DOHH2 (cell line): ENCODE measurements at regions not wholly inside any gene's neighbourhood (a gene's known extent, or its start where the extent isn't known, plus 50 kb on each side); places are given as distances from the start of the nearest gene placed in this dataset.

Experiments
- H3F3A ChIP-seq: fragments of 200-600 bp; sonication (generic), shearing (Covaris generic); 2 replicates; pipeline ENCODE4 v1.6.0; 2016; ENCODE audit warnings: antibody characterized with exemption, mild to moderate bottlenecking; ENCODE audit not compliant: control insufficient read depth, insufficient read depth
- H3K27ac ChIP-seq: fragments of 200-600 bp; sonication (generic); 2 replicates; pipeline ENCODE4 v1.5.1; 2014; ENCODE audit warnings: low read depth, mild to moderate bottlenecking, low read length, moderate library complexity
- H3K27me3 ChIP-seq: fragments of 200-600 bp; sonication (generic); 2 replicates; pipeline ENCODE4 v1.6.1; 2014; ENCODE audit warnings: mild to moderate bottlenecking, low read length, mixed read lengths; ENCODE audit not compliant: control insufficient read depth
- H3K36me3 ChIP-seq: fragments of 200-600 bp; sonication (generic); 2 replicates; pipeline ENCODE4 v1.6.1; 2014; ENCODE audit warnings: mild to moderate bottlenecking, low read length, moderate library complexity, mixed read lengths; ENCODE audit not compliant: control insufficient read depth
- H3K4me1 ChIP-seq: fragments of 200-600 bp; sonication (generic); 2 replicates; pipeline ENCODE4 v1.6.1; 2014; ENCODE audit warnings: mild to moderate bottlenecking, low read length, mixed read lengths; ENCODE audit not compliant: control insufficient read depth
- H3K4me2 ChIP-seq: fragments of 200-600 bp; sonication (generic); 2 replicates; pipeline ENCODE4 v1.6.0; 2014; ENCODE audit warnings: mild to moderate bottlenecking, low read length, moderate library complexity
- H3K4me3 ChIP-seq: fragments of 200-600 bp; sonication (generic); 2 replicates; pipeline ENCODE4 v1.5.1; 2014; ENCODE audit warnings: mild to moderate bottlenecking, low read length, mixed read lengths
- H3K79me2 ChIP-seq: fragments of 200-600 bp; sonication (generic); 2 replicates; pipeline ENCODE4 v1.6.1; 2014; ENCODE audit warnings: mild to moderate bottlenecking, low read length, mixed read lengths; ENCODE audit not compliant: control insufficient read depth
- H3K9me2 ChIP-seq: fragments of 200-600 bp; sonication (generic); replicated peaks from 2 replicates; pipeline ENCODE4 v1.6.1; 2014; ENCODE audit warnings: mild to moderate bottlenecking, low read length, mixed read lengths; ENCODE audit not compliant: control insufficient read depth
- H3K9me3 ChIP-seq: fragments of 200-600 bp; sonication (generic); 2 replicates; pipeline ENCODE4 v1.6.1; 2014; ENCODE audit warnings: antibody characterized with exemption, low read length, mixed read lengths; ENCODE audit not compliant: control insufficient read depth, insufficient read depth
- H4K20me1 ChIP-seq: fragments of 200-600 bp; sonication (generic); 2 replicates; pipeline ENCODE4 v1.6.0; 2014; ENCODE audit warnings: low read depth, mild to moderate bottlenecking, antibody characterized with exemption, low read length, moderate library complexity; ENCODE audit not compliant: control insufficient read depth, insufficient read depth
- EZH2phosphoT487 ChIP-seq: fragments of 200-600 bp; sonication (generic); IDR thresholded peaks from 2 replicates; pipeline ENCODE4 v1.6.1; 2017; ENCODE audit warnings: borderline replicate concordance, mild to moderate bottlenecking, antibody characterized with exemption, low read length, moderate library complexity, mixed read lengths
- TF ChIP-seq, protein P1 (sequence below): fragments of 200-600 bp; sonication (generic); IDR thresholded peaks from one replicate; pipeline ENCODE4 v1.5.1; 2014; ENCODE audit warnings: antibody characterized with exemption, mild to moderate bottlenecking, low read depth, low read length; ENCODE audit not compliant: poor library complexity, severe bottlenecking

DNA sequence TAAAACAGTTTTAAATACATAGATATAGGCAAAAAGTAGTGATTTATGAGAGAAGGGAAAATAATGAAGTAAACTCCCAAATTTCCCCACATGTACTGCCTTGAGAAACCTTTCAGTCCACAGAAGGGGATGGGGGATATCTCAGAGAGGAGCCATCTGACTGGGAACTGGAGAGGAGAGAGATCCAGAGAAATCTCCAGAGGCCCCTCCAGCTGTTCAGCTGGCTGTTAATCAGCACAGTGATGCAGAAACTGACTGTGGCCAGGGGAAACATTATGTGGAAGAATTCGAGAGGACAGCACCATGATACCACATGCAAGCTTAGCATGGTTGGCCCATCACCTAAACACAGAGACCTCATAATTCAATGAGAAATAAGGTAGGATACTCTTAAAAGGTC lies 1165.9 kb upstream of the TMEM132C start:
- H3K9me2 ChIP-seq, result no peaks in the 10 kb centered on the region
- no peaks in the 10 kb centered on the region for H3K9me3 ChIP-seq
- no peaks in the 10 kb centered on the region for H3K36me3 ChIP-seq
- no peaks in the 10 kb centered on the region for H4K20me1 ChIP-seq
- H3K4me2 ChIP-seq, result no peak overlapping the region
- H3K79me2 ChIP-seq, result no peaks in the 10 kb centered on the region
- H3K27ac ChIP-seq, result no peak overlapping the region
- H3K4me1 ChIP-seq, result no peaks in the 10 kb centered on the region
- H3F3A ChIP-seq, result no peaks in the 10 kb centered on the region
- no peak for TF ChIP-seq EZH2phosphoT487
- TF ChIP-seq, protein P1, sequence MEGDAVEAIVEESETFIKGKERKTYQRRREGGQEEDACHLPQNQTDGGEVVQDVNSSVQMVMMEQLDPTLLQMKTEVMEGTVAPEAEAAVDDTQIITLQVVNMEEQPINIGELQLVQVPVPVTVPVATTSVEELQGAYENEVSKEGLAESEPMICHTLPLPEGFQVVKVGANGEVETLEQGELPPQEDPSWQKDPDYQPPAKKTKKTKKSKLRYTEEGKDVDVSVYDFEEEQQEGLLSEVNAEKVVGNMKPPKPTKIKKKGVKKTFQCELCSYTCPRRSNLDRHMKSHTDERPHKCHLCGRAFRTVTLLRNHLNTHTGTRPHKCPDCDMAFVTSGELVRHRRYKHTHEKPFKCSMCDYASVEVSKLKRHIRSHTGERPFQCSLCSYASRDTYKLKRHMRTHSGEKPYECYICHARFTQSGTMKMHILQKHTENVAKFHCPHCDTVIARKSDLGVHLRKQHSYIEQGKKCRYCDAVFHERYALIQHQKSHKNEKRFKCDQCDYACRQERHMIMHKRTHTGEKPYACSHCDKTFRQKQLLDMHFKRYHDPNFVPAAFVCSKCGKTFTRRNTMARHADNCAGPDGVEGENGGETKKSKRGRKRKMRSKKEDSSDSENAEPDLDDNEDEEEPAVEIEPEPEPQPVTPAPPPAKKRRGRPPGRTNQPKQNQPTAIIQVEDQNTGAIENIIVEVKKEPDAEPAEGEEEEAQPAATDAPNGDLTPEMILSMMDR, result no peak
- H3K27me3 ChIP-seq, result no peaks in the 10 kb centered on the region
- no peak overlapping the region for H3K4me3 ChIP-seq

GRCh38 chr12:127106041-127106440 lies 1160.9 kb upstream of the TMEM132C start:
- Histone ChIP-seq H3F3A (no peaks in the 10 kb centered on the region), H3K36me3 (no peaks in the 10 kb centered on the region), H3K27me3 (no peaks in the 10 kb centered on the region), H3K4me3 (no peak overlapping the region), H3K4me1 (no peaks in the 10 kb centered on the region), H3K9me2 (no peaks in the 10 kb centered on the region), H3K27ac (no peak overlapping the region), H3K9me3 (no peaks in the 10 kb centered on the region), H3K79me2 (no peaks in the 10 kb centered on the region), H4K20me1 (no peaks in the 10 kb centered on the region), H3K4me2 (no peak overlapping the region)
- TF ChIP-seq, protein P1, result no peak
- no peak for TF ChIP-seq EZH2phosphoT487

GRCh38 chr12:127106697-127107096 lies 1160.3 kb upstream of the TMEM132C start:
- Histone ChIP-seq H3K27ac (no peak overlapping the region), H3K4me1 (no peaks in the 10 kb centered on the region), H4K20me1 (no peaks in the 10 kb centered on the region), H3F3A (no peaks in the 10 kb centered on the region), H3K4me2 (no peak overlapping the region), H3K36me3 (no peaks in the 10 kb centered on the region), H3K79me2 (no peaks in the 10 kb centered on the region), H3K9me3 (no peaks in the 10 kb centered on the region), H3K27me3 (no peaks in the 10 kb centered on the region), H3K9me2 (no peaks in the 10 kb centered on the region), H3K4me3 (no peak overlapping the region)
- no peak for TF ChIP-seq EZH2phosphoT487
- TF ChIP-seq, protein P1, result no peak

DNA sequence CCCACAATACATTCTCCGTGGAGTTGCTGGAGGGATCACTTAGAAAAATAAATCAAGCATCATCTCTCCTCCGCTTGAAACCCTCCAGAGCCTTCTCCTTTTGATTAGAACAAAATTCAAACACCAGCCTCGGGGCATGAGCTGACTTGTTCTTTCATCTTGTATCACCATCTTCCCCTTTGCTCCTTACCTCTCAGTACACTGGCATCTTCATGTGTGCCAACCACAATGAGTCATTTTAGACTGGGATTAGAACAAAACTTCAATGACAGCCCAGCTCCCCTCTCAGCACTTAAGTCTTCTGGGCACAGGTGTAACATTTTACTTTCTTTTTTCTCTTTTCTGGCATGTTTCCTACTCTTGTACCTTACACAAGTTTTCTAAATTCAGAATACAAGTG lies 1159.2 kb upstream of the TMEM132C start:
- Histone ChIP-seq H3K27ac (no peak overlapping the region), H4K20me1 (no peaks in the 10 kb centered on the region), H3K79me2 (no peaks in the 10 kb centered on the region), H3K27me3 (no peaks in the 10 kb centered on the region), H3K36me3 (no peaks in the 10 kb centered on the region), H3F3A (no peaks in the 10 kb centered on the region), H3K4me1 (no peaks in the 10 kb centered on the region), H3K9me2 (no peaks in the 10 kb centered on the region), H3K4me3 (no peak overlapping the region), H3K9me3 (no peaks in the 10 kb centered on the region), H3K4me2 (no peak overlapping the region)
- no peak for TF ChIP-seq EZH2phosphoT487
- TF ChIP-seq, protein P1, result no peak
